H9 (cell line): ENCODE measurements at regions not wholly inside any gene's neighbourhood (a gene's known extent, or its start where the extent isn't known, plus 50 kb on each side); places are given as distances from the start of the nearest gene placed in this dataset.

ENCODE experiments used
- DNase-seq: peaks from one replicate; pipeline ENCODE4 v3.0.0-alpha.2; 2017
- H2AFZ ChIP-seq: one replicate; pipeline ENCODE4 v1.6.1; 2013; ENCODE audit warnings: mild to moderate bottlenecking, low read length, control low read depth, moderate library complexity
- H2AK5ac ChIP-seq: 2 replicates; pipeline ENCODE4 v1.6.1; 2013; ENCODE audit warnings: low read length, control low read depth, mixed read lengths; ENCODE audit not compliant: insufficient read length
- H2BK120ac ChIP-seq: one replicate; pipeline ENCODE4 v1.6.1; 2013; ENCODE audit warnings: low read depth, mild to moderate bottlenecking, low read length, control low read depth, inconsistent platforms; ENCODE audit not compliant: poor library complexity, severe bottlenecking
- H2BK12ac ChIP-seq: 2 replicates; pipeline ENCODE4 v1.6.1; 2013; ENCODE audit warnings: low read length, control low read depth, mixed read lengths, low read depth; ENCODE audit not compliant: insufficient read length
- H2BK15ac ChIP-seq: 2 replicates; pipeline ENCODE4 v1.6.1; 2013; ENCODE audit warnings: low read depth, low read length, control low read depth
- H2BK20ac ChIP-seq: one replicate; pipeline ENCODE4 v1.6.1; 2013; ENCODE audit warnings: low read depth, mild to moderate bottlenecking, low read length, control low read depth, inconsistent platforms; ENCODE audit not compliant: poor library complexity, severe bottlenecking
- H2BK5ac ChIP-seq: 2 replicates; pipeline ENCODE4 v1.6.1; 2013; ENCODE audit warnings: low read length, control low read depth, mixed read lengths; ENCODE audit not compliant: insufficient read length
- H3K14ac ChIP-seq: 2 replicates; pipeline ENCODE4 v1.6.1; 2013; ENCODE audit warnings: low read length, control low read depth; ENCODE audit not compliant: insufficient read depth
- H3K18ac ChIP-seq: 2 replicates; pipeline ENCODE4 v1.6.1; 2013; ENCODE audit warnings: low read depth, mild to moderate bottlenecking, mixed read lengths, low read length, control low read depth; ENCODE audit not compliant: insufficient read length
- H3K23ac ChIP-seq: 2 replicates; pipeline ENCODE4 v1.6.1; 2013; ENCODE audit warnings: low read length, control low read depth, mixed read lengths, low read depth; ENCODE audit not compliant: insufficient read length
- H3K23me2 ChIP-seq: 2 replicates; pipeline ENCODE4 v1.6.1; 2013; ENCODE audit warnings: low read depth, mild to moderate bottlenecking, mixed read lengths, low read length, control low read depth; ENCODE audit not compliant: insufficient read length, poor library complexity, severe bottlenecking
- H3K27ac ChIP-seq: 2 replicates; pipeline ENCODE4 v1.5.1; 2013; ENCODE audit warnings: low read length, control low read depth, mixed read lengths, low read depth; ENCODE audit not compliant: insufficient read length
- H3K27me3 ChIP-seq: 2 replicates; pipeline ENCODE4 v1.6.1; 2013; ENCODE audit warnings: low read length, control low read depth, inconsistent platforms; ENCODE audit not compliant: insufficient read depth
- H3K4ac ChIP-seq: 2 replicates; pipeline ENCODE4 v1.6.1; 2013; ENCODE audit warnings: low read depth, mild to moderate bottlenecking, control low read depth, inconsistent platforms, low read length, moderate library complexity
- H3K4me1 ChIP-seq: 2 replicates; pipeline ENCODE4 v1.6.1; 2013; ENCODE audit warnings: low read length, control low read depth, inconsistent platforms; ENCODE audit not compliant: insufficient read depth
- H3K4me2 ChIP-seq: 2 replicates; pipeline ENCODE4 v1.6.1; 2013; ENCODE audit warnings: low read length, control low read depth, mixed read lengths; ENCODE audit not compliant: insufficient read length, insufficient read depth
- H3K56ac ChIP-seq: 2 replicates; pipeline ENCODE4 v1.6.1; 2013; ENCODE audit warnings: low read depth, mild to moderate bottlenecking, mixed read lengths, low read length, control low read depth; ENCODE audit not compliant: insufficient read length
- H3K79me1 ChIP-seq: 2 replicates; pipeline ENCODE4 v1.6.1; 2013; ENCODE audit warnings: low read depth, mild to moderate bottlenecking, moderate library complexity, low read length, control low read depth, inconsistent platforms; ENCODE audit not compliant: insufficient read depth, poor library complexity, severe bottlenecking
- H3K79me2 ChIP-seq: 2 replicates; pipeline ENCODE4 v1.6.1; 2013; ENCODE audit warnings: low read length, control low read depth, inconsistent platforms; ENCODE audit not compliant: insufficient read depth
- H3K9ac ChIP-seq: 2 replicates; pipeline ENCODE4 v1.6.1; 2013; ENCODE audit warnings: low read length, control low read depth, mixed read lengths; ENCODE audit not compliant: insufficient read length; ENCODE audit errors: extremely low read depth
- H3K9me3 ChIP-seq: one replicate; pipeline ENCODE4 v1.6.1; 2013; ENCODE audit warnings: low read depth, low read length, inconsistent platforms; ENCODE audit not compliant: control insufficient read depth
- H3T11ph ChIP-seq: one replicate; pipeline ENCODE4 v1.6.1; 2013; ENCODE audit warnings: mild to moderate bottlenecking, low read length, control low read depth, inconsistent platforms
- H4K20me1 ChIP-seq: one replicate; pipeline ENCODE4 v1.6.1; 2013; ENCODE audit not compliant: control insufficient read depth, insufficient read length, insufficient read depth
- H4K5ac ChIP-seq: 2 replicates; pipeline ENCODE4 v1.6.1; 2013; ENCODE audit warnings: low read depth, mild to moderate bottlenecking, mixed read lengths, low read length, control low read depth; ENCODE audit not compliant: insufficient read length
- H4K8ac ChIP-seq: replicated peaks from 2 replicates; pipeline ENCODE4 v1.6.1; 2013; ENCODE audit warnings: low read length, control low read depth, mixed read lengths, low read depth; ENCODE audit not compliant: insufficient read length
- H4K91ac ChIP-seq: 2 replicates; pipeline ENCODE4 v1.6.1; 2013; ENCODE audit warnings: low read depth, mild to moderate bottlenecking, moderate library complexity, mixed read lengths, low read length, control low read depth; ENCODE audit not compliant: insufficient read length
- H3K27ac Mint-ChIP-seq, 3 experiments: 2 replicates in 2 of 3; 3 replicates in 1 of 3; pipeline ENCODE4 v1.8.0; 2020 to 2021; ENCODE audit warnings: mixed read lengths in 3 of 3, mild to moderate bottlenecking in 1 of 3, moderate library complexity in 1 of 3
- H3K27me3 Mint-ChIP-seq: 2 replicates; pipeline ENCODE4 v1.8.0; 2021; ENCODE audit warnings: low read depth, mild to moderate bottlenecking, moderate library complexity, mixed read lengths
- H3K36me3 Mint-ChIP-seq, 3 experiments: 2 replicates in 2 of 3; 3 replicates in 1 of 3; pipeline ENCODE4 v1.8.0; 2020 to 2021; ENCODE audit warnings: low read depth in 3 of 3, mixed read lengths in 3 of 3; ENCODE audit not compliant: insufficient read depth in 1 of 3
- H3K4me1 Mint-ChIP-seq, 2 experiments: 2 replicates each; pipeline ENCODE4 v1.8.0; 2020; ENCODE audit warnings: mixed read lengths in 2 of 2
- H3K4me3 Mint-ChIP-seq, 2 experiments: 2 replicates in 1 of 2; 3 replicates in 1 of 2; pipeline ENCODE4 v1.8.0; 2020 to 2021; ENCODE audit warnings: mild to moderate bottlenecking in 2 of 2, mixed read lengths in 2 of 2, moderate library complexity in 1 of 2
- H3K9me3 Mint-ChIP-seq, 2 experiments: 2 replicates in 1 of 2; 3 replicates in 1 of 2; pipeline ENCODE4 v1.8.0; 2020; ENCODE audit warnings: mild to moderate bottlenecking in 2 of 2, mixed read lengths in 2 of 2, moderate library complexity in 1 of 2
- CTCF ChIP-seq: fragments of 200-600 bp; sonication (generic); conservative IDR thresholded peaks from 3 replicates; pipeline ENCODE4 v1.8.0; 2021; ENCODE audit warnings: antibody characterized with exemption, mild to moderate bottlenecking
- WGBS: extraction: QIAGEN DNeasy Blood & Tissue Kit; methylation state at CpG from one replicate; pipeline ENCODE4 v1.1.7; 2013; ENCODE audit warnings: missing lambda C conversion rate, low lambda C conversion rate, mixed read lengths; ENCODE audit not compliant: insufficient read length; ENCODE audit errors: extremely low coverage; 5-methylcytosine and 5-hydroxymethylcytosine counted together

GRCh38 chr2:228253752-228254151 lies 72.3 kb upstream of the SPHKAP start:
- DNase-seq: no peak
- Histone ChIP-seq H3K4me2 (no peak overlapping the region), H3K18ac (no peak overlapping the region), H2BK120ac (no peak overlapping the region), H3K14ac (no peak overlapping the region), H3K4ac (no peak overlapping the region), H3K9ac (no peak overlapping the region), H2BK12ac (no peak overlapping the region), H3K79me2 (no peaks in the 10 kb centered on the region), H3K79me1 (no peaks in the 10 kb centered on the region), H4K8ac (no peak overlapping the region), H3T11ph (no peak overlapping the region), H2BK5ac (no peak overlapping the region), H2BK20ac (no peak overlapping the region), H2AFZ (no peak overlapping the region), H3K9me3 (no peaks in the 10 kb centered on the region), H4K5ac (no peak overlapping the region), H2BK15ac (no peak overlapping the region), H3K4me1 (no peaks in the 10 kb centered on the region; the same call in 1 of the 2 replicates), H3K23me2 (no peaks in the 10 kb centered on the region), H2AK5ac (no peak overlapping the region), H3K23ac (no peak overlapping the region), H3K27ac (no peak overlapping the region), H3K56ac (no peak overlapping the region), H4K91ac (no peak overlapping the region), H3K27me3 (no peaks in the 10 kb centered on the region), H4K20me1 (no peaks in the 10 kb centered on the region)
- Mint-ChIP-seq H3K4me1 (peaks cover 6 to 8% of the 10 kb centered on the region in 2 experiments), H3K4me3 (no peak overlapping the region), H3K9me3 (no peaks in the 10 kb centered on the region; a peak in 1 of 5 replicates), H3K36me3 (no peaks in the 10 kb centered on the region), H3K27ac (no peak overlapping the region), H3K27me3 (no peaks in the 10 kb centered on the region)
- WGBS: no CpG with 5 or more reads among the region's 2 CpGs
- TF ChIP-seq CTCF: no peak
